WTC11 (cell line): ENCODE measurements at regions not wholly inside any gene's neighbourhood (a gene's known extent, or its start where the extent isn't known, plus 50 kb on each side); places are given as distances from the start of the nearest gene placed in this dataset.

ENCODE experiments used
- ATAC-seq: fragments of 200-7000 bp; cut with Tn5 transposase; 2 replicates; pipeline ENCODE4 v1.10.0; 2021; ENCODE audit warnings: mild to moderate bottlenecking, moderate library complexity
- CTCF ChIA-PET: fragments of 300-600 bp; sonication (Branson Sonifier 250); formaldehyde crosslinking; loops from one replicate; lab custom pipeline; 2021; ENCODE audit warnings: antibody characterized with exemption; lab: Charles Lee
- POLR2A ChIA-PET: fragments of 350-600 bp; sonication (Branson Sonifier 250); formaldehyde crosslinking; loops from one replicate; lab custom pipeline; 2021; ENCODE audit warnings: antibody characterized with exemption; lab: Charles Lee
- DNase-seq: peaks from one replicate; pipeline ENCODE4 v3.0.0; 2021; ENCODE audit warnings: low spot score
- H3K27ac Mint-ChIP-seq: 2 replicates; pipeline ENCODE4 v1.8.0; 2021; ENCODE audit warnings: mixed read lengths
- H3K27me3 Mint-ChIP-seq: 2 replicates; pipeline ENCODE4 v1.8.0; 2021; ENCODE audit warnings: low read depth, mild to moderate bottlenecking, moderate library complexity, mixed read lengths
- H3K36me3 Mint-ChIP-seq: 2 replicates; pipeline ENCODE4 v1.8.0; 2021; ENCODE audit warnings: mixed read lengths
- H3K4me1 Mint-ChIP-seq: 2 replicates; pipeline ENCODE4 v1.8.0; 2022; ENCODE audit warnings: mixed read lengths
- H3K4me3 Mint-ChIP-seq: 2 replicates; pipeline ENCODE4 v1.8.0; 2021; ENCODE audit warnings: mild to moderate bottlenecking, moderate library complexity, mixed read lengths
- H3K9me3 Mint-ChIP-seq: 2 replicates; pipeline ENCODE4 v1.8.0; 2021; ENCODE audit warnings: mixed read lengths
- CREB1 ChIP-seq: sonication (generic); formaldehyde crosslinking; IDR thresholded peaks from 2 replicates; pipeline ENCODE4 v1.8.0; 2023; ENCODE audit warnings: mild to moderate bottlenecking, missing genetic modification reagents
- HMGA2 ChIP-seq: fragments of 250-450 bp; sonication (Bioruptor Pico); IDR thresholded peaks from 2 replicates; pipeline ENCODE4 v1.4.0; 2021; ENCODE audit warnings: mild to moderate bottlenecking, moderate library complexity
- IRF2 ChIP-seq: sonication (generic); formaldehyde crosslinking; IDR thresholded peaks from 2 replicates; pipeline ENCODE4 v1.8.0; 2022; ENCODE audit warnings: low read depth, missing genetic modification reagents, borderline replicate concordance
- JUN ChIP-seq: sonication (generic); formaldehyde crosslinking; IDR thresholded peaks from 2 replicates; pipeline ENCODE4 v1.8.0; 2023; ENCODE audit warnings: mild to moderate bottlenecking, missing genetic modification reagents
- KAT7 ChIP-seq: sonication (generic); formaldehyde crosslinking; IDR thresholded peaks from 2 replicates; pipeline ENCODE4 v1.8.1; 2023; ENCODE audit warnings: missing genetic modification reagents, mild to moderate bottlenecking, borderline replicate concordance
- MXD4 ChIP-seq: fragments of 250-450 bp; sonication (Bioruptor Pico); IDR thresholded peaks from 2 replicates; pipeline ENCODE4 v1.8.0; 2021; ENCODE audit warnings: mild to moderate bottlenecking, moderate library complexity, borderline replicate concordance
- NR3C1 ChIP-seq: sonication (generic); formaldehyde crosslinking; conservative IDR thresholded peaks from 2 replicates; pipeline ENCODE4 v1.8.1; 2023; ENCODE audit warnings: low read depth, mild to moderate bottlenecking, missing genetic modification reagents
- SOX15 ChIP-seq: fragments of 250-450 bp; sonication (Bioruptor Pico); IDR thresholded peaks from 2 replicates; pipeline ENCODE4 v1.9.0; 2021; ENCODE audit warnings: mild to moderate bottlenecking
- TEAD1 ChIP-seq: sonication (generic); formaldehyde crosslinking; IDR thresholded peaks from 2 replicates; pipeline ENCODE4 v1.8.0; 2022; ENCODE audit warnings: mild to moderate bottlenecking, missing genetic modification reagents
- ZBTB21 ChIP-seq: sonication (generic); formaldehyde crosslinking; IDR thresholded peaks from 2 replicates; pipeline ENCODE4 v1.8.1; 2023; ENCODE audit warnings: mild to moderate bottlenecking, missing genetic modification reagents, borderline replicate concordance
- ZNF219 ChIP-seq: sonication (generic); formaldehyde crosslinking; IDR thresholded peaks from 2 replicates; pipeline ENCODE4 v1.8.0; 2023; ENCODE audit warnings: missing genetic modification reagents, mild to moderate bottlenecking, borderline replicate concordance
- ZNF317 ChIP-seq: sonication (generic); formaldehyde crosslinking; IDR thresholded peaks from 2 replicates; pipeline ENCODE4 v1.8.1; 2023; ENCODE audit warnings: low read depth, mild to moderate bottlenecking, moderate library complexity, missing genetic modification reagents, borderline replicate concordance
- ZNF416 ChIP-seq: fragments of 250-450 bp; sonication (Bioruptor Pico); IDR thresholded peaks from 2 replicates; pipeline ENCODE4 v1.9.0; 2021; ENCODE audit warnings: mild to moderate bottlenecking, inconsistent platforms
- ZNF423 ChIP-seq: fragments of 250-450 bp; sonication (Bioruptor Pico); IDR thresholded peaks from 2 replicates; pipeline ENCODE4 v2.1.2; 2022; ENCODE audit warnings: mild to moderate bottlenecking, moderate library complexity
- TF ChIP-seq, protein P1 (sequence below): sonication (generic); formaldehyde crosslinking; IDR thresholded peaks from 2 replicates; pipeline ENCODE4 v1.8.1; 2022; ENCODE audit warnings: low read depth, missing genetic modification reagents, borderline replicate concordance
- TF ChIP-seq, protein P2 (sequence below): sonication (generic); formaldehyde crosslinking; IDR thresholded peaks from 2 replicates; pipeline ENCODE4 v1.8.1; 2023; ENCODE audit warnings: mild to moderate bottlenecking, missing genetic modification reagents
- TF ChIP-seq, protein P3 (sequence below): sonication (generic); formaldehyde crosslinking; conservative IDR thresholded peaks from 2 replicates; pipeline ENCODE4 v1.8.1; 2023; ENCODE audit warnings: mild to moderate bottlenecking, low read depth, missing genetic modification reagents, moderate library complexity
- TF ChIP-seq, protein P4 (sequence below): sonication (generic); formaldehyde crosslinking; IDR thresholded peaks from 2 replicates; pipeline ENCODE4 v1.8.1; 2022; ENCODE audit warnings: missing genetic modification reagents, borderline replicate concordance
- TF ChIP-seq, protein P5 (sequence below): sonication (generic); formaldehyde crosslinking; IDR thresholded peaks from 2 replicates; pipeline ENCODE4 v1.8.1; 2023; ENCODE audit warnings: mild to moderate bottlenecking, missing genetic modification reagents, moderate library complexity
- TF ChIP-seq, protein P6 (sequence below): sonication (generic); formaldehyde crosslinking; IDR thresholded peaks from 2 replicates; pipeline ENCODE4 v1.8.1; 2023; ENCODE audit warnings: mild to moderate bottlenecking, moderate library complexity, missing genetic modification reagents
- TF ChIP-seq, protein P7 (sequence below): sonication (generic); formaldehyde crosslinking; conservative IDR thresholded peaks from 2 replicates; pipeline ENCODE4 v1.8.1; 2022; ENCODE audit warnings: mild to moderate bottlenecking, missing genetic modification reagents
- TF ChIP-seq, protein P8 (sequence below): fragments of 250-450 bp; sonication (Bioruptor Pico); IDR thresholded peaks from 2 replicates; pipeline ENCODE4 v1.9.0; 2021; ENCODE audit warnings: moderate library complexity, mild to moderate bottlenecking, inconsistent platforms, borderline replicate concordance
- TF ChIP-seq, protein P9 (sequence below): sonication (generic); formaldehyde crosslinking; IDR thresholded peaks from 2 replicates; pipeline ENCODE4 v1.8.1; 2022; ENCODE audit warnings: low read depth, mild to moderate bottlenecking, moderate library complexity, missing genetic modification reagents, borderline replicate concordance

DNA sequence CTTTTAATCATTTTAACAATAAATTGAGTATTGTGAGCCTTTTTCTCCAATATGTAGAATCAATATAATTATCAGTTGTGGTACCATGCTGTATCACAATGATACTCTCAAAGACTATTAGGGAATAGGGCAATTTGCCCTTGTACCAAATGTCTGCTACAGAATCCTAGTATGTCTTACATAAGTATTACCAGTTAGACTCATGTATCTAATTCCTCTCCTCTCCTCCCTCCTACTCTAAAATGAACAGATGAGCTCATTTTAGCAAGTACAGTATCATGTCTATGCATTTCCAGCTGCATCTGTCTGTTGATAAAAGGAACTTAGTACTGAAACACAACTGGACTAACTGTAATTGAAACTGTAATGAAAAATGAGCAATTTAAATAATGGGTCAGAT, 124.3 kb upstream of the ATP11B start:
- H3K4me1 Mint-ChIP-seq: peaks cover 9% of the 10 kb centered on the region
- H3K27me3 Mint-ChIP-seq: no peaks in the 10 kb centered on the region; the same call in 1 of the 2 replicates
- no peak overlapping the region for H3K4me3 Mint-ChIP-seq
- POLR2A ChIA-PET: no interaction called here
- TF ChIP-seq ZNF416 (no peak), CREB1 (CRISPR knock-in tag) (no peak), HMGA2 (CRISPR knock-in tag) (no peak), ZBTB21 (CRISPR knock-in tag) (no peak), ZNF219 (CRISPR knock-in tag) (no peak), IRF2 (CRISPR knock-in tag) (no peak), NR3C1 (no peak), KAT7 (CRISPR knock-in tag) (no peak)
- TF ChIP-seq, protein P1, sequence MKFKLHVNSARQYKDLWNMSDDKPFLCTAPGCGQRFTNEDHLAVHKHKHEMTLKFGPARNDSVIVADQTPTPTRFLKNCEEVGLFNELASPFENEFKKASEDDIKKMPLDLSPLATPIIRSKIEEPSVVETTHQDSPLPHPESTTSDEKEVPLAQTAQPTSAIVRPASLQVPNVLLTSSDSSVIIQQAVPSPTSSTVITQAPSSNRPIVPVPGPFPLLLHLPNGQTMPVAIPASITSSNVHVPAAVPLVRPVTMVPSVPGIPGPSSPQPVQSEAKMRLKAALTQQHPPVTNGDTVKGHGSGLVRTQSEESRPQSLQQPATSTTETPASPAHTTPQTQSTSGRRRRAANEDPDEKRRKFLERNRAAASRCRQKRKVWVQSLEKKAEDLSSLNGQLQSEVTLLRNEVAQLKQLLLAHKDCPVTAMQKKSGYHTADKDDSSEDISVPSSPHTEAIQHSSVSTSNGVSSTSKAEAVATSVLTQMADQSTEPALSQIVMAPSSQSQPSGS (CRISPR knock-in tag): no peak
- TF ChIP-seq, protein P2, sequence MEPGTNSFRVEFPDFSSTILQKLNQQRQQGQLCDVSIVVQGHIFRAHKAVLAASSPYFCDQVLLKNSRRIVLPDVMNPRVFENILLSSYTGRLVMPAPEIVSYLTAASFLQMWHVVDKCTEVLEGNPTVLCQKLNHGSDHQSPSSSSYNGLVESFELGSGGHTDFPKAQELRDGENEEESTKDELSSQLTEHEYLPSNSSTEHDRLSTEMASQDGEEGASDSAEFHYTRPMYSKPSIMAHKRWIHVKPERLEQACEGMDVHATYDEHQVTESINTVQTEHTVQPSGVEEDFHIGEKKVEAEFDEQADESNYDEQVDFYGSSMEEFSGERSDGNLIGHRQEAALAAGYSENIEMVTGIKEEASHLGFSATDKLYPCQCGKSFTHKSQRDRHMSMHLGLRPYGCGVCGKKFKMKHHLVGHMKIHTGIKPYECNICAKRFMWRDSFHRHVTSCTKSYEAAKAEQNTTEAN: no peak
- TF ChIP-seq, protein P3, sequence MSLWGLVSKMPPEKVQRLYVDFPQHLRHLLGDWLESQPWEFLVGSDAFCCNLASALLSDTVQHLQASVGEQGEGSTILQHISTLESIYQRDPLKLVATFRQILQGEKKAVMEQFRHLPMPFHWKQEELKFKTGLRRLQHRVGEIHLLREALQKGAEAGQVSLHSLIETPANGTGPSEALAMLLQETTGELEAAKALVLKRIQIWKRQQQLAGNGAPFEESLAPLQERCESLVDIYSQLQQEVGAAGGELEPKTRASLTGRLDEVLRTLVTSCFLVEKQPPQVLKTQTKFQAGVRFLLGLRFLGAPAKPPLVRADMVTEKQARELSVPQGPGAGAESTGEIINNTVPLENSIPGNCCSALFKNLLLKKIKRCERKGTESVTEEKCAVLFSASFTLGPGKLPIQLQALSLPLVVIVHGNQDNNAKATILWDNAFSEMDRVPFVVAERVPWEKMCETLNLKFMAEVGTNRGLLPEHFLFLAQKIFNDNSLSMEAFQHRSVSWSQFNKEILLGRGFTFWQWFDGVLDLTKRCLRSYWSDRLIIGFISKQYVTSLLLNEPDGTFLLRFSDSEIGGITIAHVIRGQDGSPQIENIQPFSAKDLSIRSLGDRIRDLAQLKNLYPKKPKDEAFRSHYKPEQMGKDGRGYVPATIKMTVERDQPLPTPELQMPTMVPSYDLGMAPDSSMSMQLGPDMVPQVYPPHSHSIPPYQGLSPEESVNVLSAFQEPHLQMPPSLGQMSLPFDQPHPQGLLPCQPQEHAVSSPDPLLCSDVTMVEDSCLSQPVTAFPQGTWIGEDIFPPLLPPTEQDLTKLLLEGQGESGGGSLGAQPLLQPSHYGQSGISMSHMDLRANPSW (CRISPR knock-in tag): no peak
- TF ChIP-seq, protein P4, sequence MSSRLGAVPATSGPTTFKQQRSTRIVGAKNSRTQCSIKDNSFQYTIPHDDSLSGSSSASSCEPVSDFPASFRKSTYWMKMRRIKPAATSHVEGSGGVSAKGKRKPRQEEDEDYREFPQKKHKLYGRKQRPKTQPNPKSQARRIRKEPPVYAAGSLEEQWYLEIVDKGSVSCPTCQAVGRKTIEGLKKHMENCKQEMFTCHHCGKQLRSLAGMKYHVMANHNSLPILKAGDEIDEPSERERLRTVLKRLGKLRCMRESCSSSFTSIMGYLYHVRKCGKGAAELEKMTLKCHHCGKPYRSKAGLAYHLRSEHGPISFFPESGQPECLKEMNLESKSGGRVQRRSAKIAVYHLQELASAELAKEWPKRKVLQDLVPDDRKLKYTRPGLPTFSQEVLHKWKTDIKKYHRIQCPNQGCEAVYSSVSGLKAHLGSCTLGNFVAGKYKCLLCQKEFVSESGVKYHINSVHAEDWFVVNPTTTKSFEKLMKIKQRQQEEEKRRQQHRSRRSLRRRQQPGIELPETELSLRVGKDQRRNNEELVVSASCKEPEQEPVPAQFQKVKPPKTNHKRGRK (CRISPR knock-in tag): no peak
- TF ChIP-seq, protein P5, sequence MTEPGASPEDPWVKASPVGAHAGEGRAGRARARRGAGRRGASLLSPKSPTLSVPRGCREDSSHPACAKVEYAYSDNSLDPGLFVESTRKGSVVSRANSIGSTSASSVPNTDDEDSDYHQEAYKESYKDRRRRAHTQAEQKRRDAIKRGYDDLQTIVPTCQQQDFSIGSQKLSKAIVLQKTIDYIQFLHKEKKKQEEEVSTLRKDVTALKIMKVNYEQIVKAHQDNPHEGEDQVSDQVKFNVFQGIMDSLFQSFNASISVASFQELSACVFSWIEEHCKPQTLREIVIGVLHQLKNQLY (CRISPR knock-in tag): no peak
- TF ChIP-seq, protein P6, sequence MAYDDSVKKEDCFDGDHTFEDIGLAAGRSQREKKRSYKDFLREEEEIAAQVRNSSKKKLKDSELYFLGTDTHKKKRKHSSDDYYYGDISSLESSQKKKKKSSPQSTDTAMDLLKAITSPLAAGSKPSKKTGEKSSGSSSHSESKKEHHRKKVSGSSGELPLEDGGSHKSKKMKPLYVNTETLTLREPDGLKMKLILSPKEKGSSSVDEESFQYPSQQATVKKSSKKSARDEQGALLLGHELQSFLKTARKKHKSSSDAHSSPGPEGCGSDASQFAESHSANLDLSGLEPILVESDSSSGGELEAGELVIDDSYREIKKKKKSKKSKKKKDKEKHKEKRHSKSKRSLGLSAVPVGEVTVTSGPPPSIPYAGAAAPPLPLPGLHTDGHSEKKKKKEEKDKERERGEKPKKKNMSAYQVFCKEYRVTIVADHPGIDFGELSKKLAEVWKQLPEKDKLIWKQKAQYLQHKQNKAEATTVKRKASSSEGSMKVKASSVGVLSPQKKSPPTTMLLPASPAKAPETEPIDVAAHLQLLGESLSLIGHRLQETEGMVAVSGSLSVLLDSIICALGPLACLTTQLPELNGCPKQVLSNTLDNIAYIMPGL (CRISPR knock-in tag): no peak
- CTCF ChIA-PET: no interaction called here
- no peaks in the 10 kb centered on the region for H3K9me3 Mint-ChIP-seq
- H3K27ac Mint-ChIP-seq: no peak overlapping the region
- ATAC-seq (no peak), DNase-seq (no peak)
- no peaks in the 10 kb centered on the region for H3K36me3 Mint-ChIP-seq

DNA sequence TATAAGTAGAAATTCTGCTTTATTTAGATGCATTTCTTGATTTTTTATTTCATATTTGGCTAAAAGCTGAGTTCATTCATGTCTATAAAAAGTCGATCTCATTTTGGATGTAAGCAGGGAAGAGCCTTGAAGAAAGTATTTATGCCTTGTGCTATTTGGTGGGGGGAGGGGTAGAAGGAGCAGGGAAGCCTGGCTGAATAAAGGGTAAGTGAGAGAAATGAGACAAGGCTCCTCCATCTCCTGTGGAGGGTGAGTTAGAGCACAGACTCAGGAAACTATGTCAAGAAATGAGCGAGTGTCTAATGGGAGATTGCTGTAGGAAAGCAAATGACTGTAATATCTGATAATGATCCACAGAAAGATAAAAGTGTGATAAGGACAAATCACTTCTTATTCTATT, 121.8 kb upstream of the ATP11B start:
- ChIA-PET CTCF (no interaction called here), POLR2A (no interaction called here)
- ATAC-seq: no peak
- H3K27me3 Mint-ChIP-seq: no peaks in the 10 kb centered on the region; the same call in 1 of the 2 replicates
- no peaks in the 10 kb centered on the region for H3K9me3 Mint-ChIP-seq
- no peak overlapping the region for H3K27ac Mint-ChIP-seq
- peaks cover 9% of the 10 kb centered on the region for H3K4me1 Mint-ChIP-seq
- no peak overlapping the region for H3K4me3 Mint-ChIP-seq
- no peak for DNase-seq
- no peaks in the 10 kb centered on the region for H3K36me3 Mint-ChIP-seq
- TF ChIP-seq JUN: no peak
- TF ChIP-seq TEAD1 (CRISPR knock-in tag): no peak
- TF ChIP-seq, protein P7, sequence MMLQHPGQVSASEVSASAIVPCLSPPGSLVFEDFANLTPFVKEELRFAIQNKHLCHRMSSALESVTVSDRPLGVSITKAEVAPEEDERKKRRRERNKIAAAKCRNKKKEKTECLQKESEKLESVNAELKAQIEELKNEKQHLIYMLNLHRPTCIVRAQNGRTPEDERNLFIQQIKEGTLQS (CRISPR knock-in tag): no peak
- no peak for TF ChIP-seq MXD4
- no peak for TF ChIP-seq SOX15 (CRISPR knock-in tag)
- no peak for TF ChIP-seq ZNF423 (CRISPR knock-in tag)
- no peak for TF ChIP-seq ZNF317 (CRISPR knock-in tag)
- TF ChIP-seq, protein P8, sequence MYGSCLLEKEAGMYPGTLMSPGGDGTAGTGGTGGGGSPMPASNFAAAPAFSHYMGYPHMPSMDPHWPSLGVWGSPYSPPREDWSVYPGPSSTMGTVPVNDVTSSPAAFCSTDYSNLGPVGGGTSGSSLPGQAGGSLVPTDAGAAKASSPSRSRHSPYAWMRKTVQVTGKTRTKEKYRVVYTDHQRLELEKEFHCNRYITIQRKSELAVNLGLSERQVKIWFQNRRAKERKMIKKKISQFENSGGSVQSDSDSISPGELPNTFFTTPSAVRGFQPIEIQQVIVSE (CRISPR knock-in tag): no peak
- TF ChIP-seq, protein P9, sequence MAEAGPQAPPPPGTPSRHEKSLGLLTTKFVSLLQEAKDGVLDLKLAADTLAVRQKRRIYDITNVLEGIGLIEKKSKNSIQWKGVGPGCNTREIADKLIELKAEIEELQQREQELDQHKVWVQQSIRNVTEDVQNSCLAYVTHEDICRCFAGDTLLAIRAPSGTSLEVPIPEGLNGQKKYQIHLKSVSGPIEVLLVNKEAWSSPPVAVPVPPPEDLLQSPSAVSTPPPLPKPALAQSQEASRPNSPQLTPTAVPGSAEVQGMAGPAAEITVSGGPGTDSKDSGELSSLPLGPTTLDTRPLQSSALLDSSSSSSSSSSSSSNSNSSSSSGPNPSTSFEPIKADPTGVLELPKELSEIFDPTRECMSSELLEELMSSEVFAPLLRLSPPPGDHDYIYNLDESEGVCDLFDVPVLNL (CRISPR knock-in tag): no peak
- TF ChIP-seq IRF2 (CRISPR knock-in tag): no peak
